SK-N-SH (cell line): ENCODE measurements at regions not wholly inside any gene's neighbourhood (a gene's known extent, or its start where the extent isn't known, plus 50 kb on each side); places are given as distances from the start of the nearest gene placed in this dataset.
A peak's percentile ranks its signal among the peaks of the same experiment; 100 is the strongest.

Source experiments
- CTCF ChIA-PET: fragments of 300-600, 350-600 bp; formaldehyde crosslinking; extraction: SDS; loops from one replicate; lab custom pipeline; 2021; lab: Yijun Ruan, JAX
- POLR2A ChIA-PET: fragments of 350-600 bp; sonication (Branson Sonifier 250); formaldehyde crosslinking; extraction: SDS; loops from one replicate; lab custom pipeline; 2020; ENCODE audit warnings: antibody characterized with exemption, inconsistent platforms; lab: Yijun Ruan, JAX
- DNase-seq: peaks from one replicate; pipeline ENCODE4 v3.0.0; 2012
- H2AFZ ChIP-seq: fragments of 200-600 bp; sonication (generic); 2 replicates; pipeline ENCODE4 v1.8.1; 2016; ENCODE audit warnings: antibody characterized with exemption, mild to moderate bottlenecking, low read depth
- H3F3A ChIP-seq: fragments of 200-600 bp; sonication (generic); replicated peaks from 2 replicates; pipeline ENCODE3; 2016; ENCODE audit warnings: antibody characterized with exemption, mild to moderate bottlenecking; ENCODE audit not compliant: insufficient read depth
- H3K27ac ChIP-seq, 2 experiments: fragments of 200-500 bp in 1 of 2; fragments of 200-600 bp in 1 of 2; sonication (Bioruptor generic) in 1 of 2; sonication (generic), shearing (Covaris generic) in 1 of 2; 2 replicates each; pipeline versions ENCODE4 v1.5.1 to v1.6.1; 2014 to 2016; ENCODE audit warnings: low read depth in 2 of 2, inconsistent platforms in 1 of 2, low read length in 1 of 2, mild to moderate bottlenecking in 1 of 2, mixed read lengths in 1 of 2
- H3K27me3 ChIP-seq: fragments of 200-600 bp; sonication (generic), shearing (Covaris generic); 2 replicates; pipeline ENCODE4 v1.6.1; 2016; ENCODE audit warnings: mixed run types; ENCODE audit not compliant: insufficient read depth
- H3K36me3 ChIP-seq, 2 experiments: fragments of 200-500 bp in 1 of 2; fragments of 200-600 bp in 1 of 2; sonication (Bioruptor generic) in 1 of 2; sonication (generic) in 1 of 2; replicated peaks in 1 of 2; 2 replicates each; pipeline versions ENCODE3 to v1.5.1; 2014 to 2016; ENCODE audit warnings: low read length in 1 of 2, mild to moderate bottlenecking in 1 of 2; ENCODE audit not compliant: insufficient read depth in 2 of 2, control insufficient read depth in 1 of 2
- H3K4me1 ChIP-seq, 2 experiments: fragments of 200-500 bp in 1 of 2; fragments of 200-600 bp in 1 of 2; sonication (Bioruptor generic) in 1 of 2; sonication (generic), shearing (Covaris generic) in 1 of 2; 2 replicates each; pipeline versions ENCODE4 v1.5.1 to v1.6.1; 2014 to 2016; ENCODE audit warnings: low read depth in 1 of 2, low read length in 1 of 2, mixed run types in 1 of 2; ENCODE audit not compliant: insufficient read depth in 2 of 2, control insufficient read depth in 1 of 2
- H3K4me2 ChIP-seq: fragments of 200-600 bp; sonication (generic), shearing (Covaris generic); 2 replicates; pipeline ENCODE4 v1.6.1; 2017; ENCODE audit warnings: mixed run types
- H3K4me3 ChIP-seq, 2 experiments: fragments of 200-500 bp in 1 of 2; fragments of 200-600 bp in 1 of 2; sonication (Bioruptor generic) in 1 of 2; sonication (generic), shearing (Covaris generic) in 1 of 2; 2 replicates each; pipeline versions ENCODE4 v1.5.1 to v1.8.1; 2014 to 2016; ENCODE audit warnings: low read depth in 2 of 2, inconsistent platforms in 1 of 2, low read length in 1 of 2, mild to moderate bottlenecking in 1 of 2, mixed read lengths in 1 of 2, moderate library complexity in 1 of 2
- H3K79me2 ChIP-seq: fragments of 200-600 bp; sonication (generic); 2 replicates; pipeline ENCODE4 v1.8.1; 2017; ENCODE audit warnings: mild to moderate bottlenecking; ENCODE audit not compliant: insufficient read depth
- H3K9ac ChIP-seq: fragments of 200-600 bp; sonication (generic); 2 replicates; pipeline ENCODE4 v1.6.1; 2017; ENCODE audit warnings: mixed run types
- H3K9me2 ChIP-seq: fragments of 200-600 bp; sonication (generic); 2 replicates; pipeline ENCODE4 v1.6.1; 2017; ENCODE audit warnings: mixed run types
- H3K9me3 ChIP-seq: fragments of 200-600 bp; sonication (generic); 2 replicates; pipeline ENCODE4 v1.6.1; 2017; ENCODE audit warnings: mixed run types, mild to moderate bottlenecking, moderate library complexity
- H4K20me1 ChIP-seq: fragments of 200-600 bp; sonication (generic); 2 replicates; pipeline ENCODE4 v1.6.1; 2017; ENCODE audit warnings: mild to moderate bottlenecking, mixed run types; ENCODE audit not compliant: insufficient read depth
- CHD2 ChIP-seq: fragments of 150-350 bp; IDR thresholded peaks from 2 replicates; pipeline ENCODE4 v1.6.1; 2018; ENCODE audit warnings: low read length; ENCODE audit not compliant: partially characterized antibody
- ELF1 ChIP-seq: IDR thresholded peaks from 2 replicates; pipeline ENCODE4 v1.4.0; 2012
- EZH2phosphoT487 ChIP-seq: fragments of 200-600 bp; sonication (generic); IDR thresholded peaks from 2 replicates; pipeline ENCODE4 v1.6.1; 2017; ENCODE audit warnings: low read depth, mixed run types, mild to moderate bottlenecking, antibody characterized with exemption, moderate library complexity, borderline replicate concordance
- FOSL2 ChIP-seq: IDR thresholded peaks from 2 replicates; pipeline ENCODE4 v1.4.0; 2012; ENCODE audit warnings: low read depth, mild to moderate bottlenecking, moderate library complexity, borderline replicate concordance
- FOXJ3 ChIP-seq: sonication (generic); formaldehyde crosslinking; IDR thresholded peaks from 2 replicates; pipeline ENCODE4 v1.5.1; 2020; ENCODE audit warnings: mild to moderate bottlenecking, missing genetic modification reagents
- FOXM1 ChIP-seq: IDR thresholded peaks from 2 replicates; pipeline ENCODE4 v1.4.0; 2012; ENCODE audit warnings: low read depth, mild to moderate bottlenecking
- GATA2 ChIP-seq: sonication (generic); formaldehyde crosslinking; IDR thresholded peaks from 2 replicates; pipeline ENCODE4 v1.5.0; 2020; ENCODE audit warnings: mild to moderate bottlenecking, missing genetic modification reagents
- JUND ChIP-seq: IDR thresholded peaks from 2 replicates; pipeline ENCODE4 v1.4.0; 2012
- MEF2A ChIP-seq: IDR thresholded peaks from 2 replicates; pipeline ENCODE4 v1.4.0; 2012; ENCODE audit warnings: low read depth, borderline replicate concordance
- MXI1 ChIP-seq: IDR thresholded peaks from 2 replicates; pipeline ENCODE4 v1.6.1; 2012; ENCODE audit warnings: mild to moderate bottlenecking, low read depth, low read length, improper control_type of control experiment
- NFIC ChIP-seq: IDR thresholded peaks from 2 replicates; pipeline ENCODE4 v1.4.0; 2012; ENCODE audit warnings: borderline replicate concordance
- NRF1 ChIP-seq: IDR thresholded peaks from 2 replicates; pipeline ENCODE4 v1.6.1; 2012; ENCODE audit warnings: low read depth, mild to moderate bottlenecking, low read length
- POLR2AphosphoS5 ChIP-seq: IDR thresholded peaks from 2 replicates; pipeline ENCODE4 v1.6.1; 2012; ENCODE audit warnings: low read depth, low read length
- RAD21 ChIP-seq: IDR thresholded peaks from 2 replicates; pipeline ENCODE4 v1.6.1; 2012; ENCODE audit warnings: mild to moderate bottlenecking, low read length
- RCOR1 ChIP-seq: fragments of 150-350 bp; IDR thresholded peaks from 2 replicates; pipeline ENCODE4 v1.6.1; 2017; ENCODE audit warnings: antibody characterized with exemption, low read length
- SIN3A ChIP-seq: IDR thresholded peaks from 2 replicates; pipeline ENCODE4 v1.6.1; 2012; ENCODE audit warnings: low read depth, mild to moderate bottlenecking, low read length, moderate library complexity, borderline replicate concordance
- SMC3 ChIP-seq: IDR thresholded peaks from 2 replicates; pipeline ENCODE4 v1.6.1; 2012; ENCODE audit warnings: low read depth, low read length, improper control_type of control experiment
- TAF1 ChIP-seq: IDR thresholded peaks from 2 replicates; pipeline ENCODE4 v1.6.1; 2012; ENCODE audit warnings: low read depth, mild to moderate bottlenecking, low read length, moderate library complexity, borderline replicate concordance
- TCF12 ChIP-seq: IDR thresholded peaks from 2 replicates; pipeline ENCODE4 v1.4.0; 2012
- YY1 ChIP-seq: IDR thresholded peaks from 2 replicates; pipeline ENCODE4 v1.4.0; 2012; ENCODE audit warnings: low read depth, mild to moderate bottlenecking
- ZBTB33 ChIP-seq: IDR thresholded peaks from 2 replicates; pipeline ENCODE4 v1.4.0; 2012; ENCODE audit warnings: low read depth, borderline replicate concordance
- WGBS: methylation state at CpG from one replicate; pipeline ENCODE4 v1.1.6; 2017; ENCODE audit warnings: low lambda C conversion rate; 5-methylcytosine and 5-hydroxymethylcytosine counted together
- TF ChIP-seq, protein P1 (sequence below): IDR thresholded peaks from 2 replicates; pipeline ENCODE4 v1.6.1; 2012; ENCODE audit warnings: mild to moderate bottlenecking, low read depth, low read length, moderate library complexity
- TF ChIP-seq, protein P2 (sequence below): IDR thresholded peaks from 2 replicates; pipeline ENCODE4 v1.4.0; 2012; ENCODE audit warnings: low read depth
- TF ChIP-seq, protein P3 (sequence below): IDR thresholded peaks from 2 replicates; pipeline ENCODE4; 2012
- TF ChIP-seq, protein P4 (sequence below): fragments of 200-600 bp; sonication (generic); IDR thresholded peaks from 2 replicates; pipeline ENCODE4 v1.6.1; 2017; ENCODE audit warnings: antibody characterized with exemption, mild to moderate bottlenecking, moderate library complexity
- TF ChIP-seq, protein P5 (sequence below): fragments of 150-350 bp; IDR thresholded peaks from 2 replicates; pipeline ENCODE4 v1.6.1; 2017; ENCODE audit warnings: antibody characterized with exemption, low read length, low read depth, borderline replicate concordance

DNA sequence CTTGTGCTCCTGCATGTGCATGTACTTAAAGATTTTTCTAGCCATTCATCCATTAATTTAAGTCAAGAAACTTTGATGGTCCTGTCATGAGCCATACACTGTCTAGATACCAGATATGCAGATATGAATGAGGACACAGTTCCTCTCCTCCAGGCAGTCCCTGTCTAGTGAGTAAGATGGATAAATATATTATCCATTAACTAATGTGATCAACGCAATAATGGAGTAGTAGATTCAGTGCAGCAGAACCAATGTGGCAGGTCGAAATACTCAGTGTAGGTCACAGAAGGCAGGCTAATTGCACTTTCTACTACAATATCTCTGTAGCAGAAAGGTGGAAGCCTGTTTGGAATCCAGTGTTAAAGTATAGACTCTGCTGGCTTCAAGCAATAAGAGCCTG is 112.5 kb downstream of the PCDH7 start:
- ChIA-PET POLR2A (no interaction called here), CTCF (no interaction called here)
- no peaks in the 10 kb centered on the region for H3K79me2 ChIP-seq
- H3K9me3 ChIP-seq: no peaks in the 10 kb centered on the region
- H4K20me1 ChIP-seq: no peaks in the 10 kb centered on the region
- H3K4me2 ChIP-seq: no peak overlapping the region
- H2AFZ ChIP-seq: no peak overlapping the region
- no peaks in the 10 kb centered on the region for H3K36me3 ChIP-seq
- peak overlapping the region in 1 of 2 experiments; percentile 84; a peak in 2 of 4 replicates for H3K27ac ChIP-seq
- H3K9ac ChIP-seq: no peak overlapping the region
- no peaks in the 10 kb centered on the region for H3K9me2 ChIP-seq
- WGBS: 38% methylated on average over 2 of the region's 2 CpGs
- no peak overlapping the region for H3K4me3 ChIP-seq
- no peaks in the 10 kb centered on the region for H3F3A ChIP-seq
- peaks cover 6 to 18% of the 10 kb centered on the region in 2 experiments; a peak in 3 of 4 replicates for H3K4me1 ChIP-seq
- DNase-seq: peak; percentile 12
- no peaks in the 10 kb centered on the region for H3K27me3 ChIP-seq
- no peak for TF ChIP-seq MEF2A
- TF ChIP-seq YY1: no peak
- TF ChIP-seq, protein P1, sequence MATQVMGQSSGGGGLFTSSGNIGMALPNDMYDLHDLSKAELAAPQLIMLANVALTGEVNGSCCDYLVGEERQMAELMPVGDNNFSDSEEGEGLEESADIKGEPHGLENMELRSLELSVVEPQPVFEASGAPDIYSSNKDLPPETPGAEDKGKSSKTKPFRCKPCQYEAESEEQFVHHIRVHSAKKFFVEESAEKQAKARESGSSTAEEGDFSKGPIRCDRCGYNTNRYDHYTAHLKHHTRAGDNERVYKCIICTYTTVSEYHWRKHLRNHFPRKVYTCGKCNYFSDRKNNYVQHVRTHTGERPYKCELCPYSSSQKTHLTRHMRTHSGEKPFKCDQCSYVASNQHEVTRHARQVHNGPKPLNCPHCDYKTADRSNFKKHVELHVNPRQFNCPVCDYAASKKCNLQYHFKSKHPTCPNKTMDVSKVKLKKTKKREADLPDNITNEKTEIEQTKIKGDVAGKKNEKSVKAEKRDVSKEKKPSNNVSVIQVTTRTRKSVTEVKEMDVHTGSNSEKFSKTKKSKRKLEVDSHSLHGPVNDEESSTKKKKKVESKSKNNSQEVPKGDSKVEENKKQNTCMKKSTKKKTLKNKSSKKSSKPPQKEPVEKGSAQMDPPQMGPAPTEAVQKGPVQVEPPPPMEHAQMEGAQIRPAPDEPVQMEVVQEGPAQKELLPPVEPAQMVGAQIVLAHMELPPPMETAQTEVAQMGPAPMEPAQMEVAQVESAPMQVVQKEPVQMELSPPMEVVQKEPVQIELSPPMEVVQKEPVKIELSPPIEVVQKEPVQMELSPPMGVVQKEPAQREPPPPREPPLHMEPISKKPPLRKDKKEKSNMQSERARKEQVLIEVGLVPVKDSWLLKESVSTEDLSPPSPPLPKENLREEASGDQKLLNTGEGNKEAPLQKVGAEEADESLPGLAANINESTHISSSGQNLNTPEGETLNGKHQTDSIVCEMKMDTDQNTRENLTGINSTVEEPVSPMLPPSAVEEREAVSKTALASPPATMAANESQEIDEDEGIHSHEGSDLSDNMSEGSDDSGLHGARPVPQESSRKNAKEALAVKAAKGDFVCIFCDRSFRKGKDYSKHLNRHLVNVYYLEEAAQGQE: no peak
- no peak for TF ChIP-seq SMC3
- no peak for TF ChIP-seq POLR2AphosphoS5
- TF ChIP-seq FOXJ3 (CRISPR knock-in tag): no peak
- TF ChIP-seq, protein P2, sequence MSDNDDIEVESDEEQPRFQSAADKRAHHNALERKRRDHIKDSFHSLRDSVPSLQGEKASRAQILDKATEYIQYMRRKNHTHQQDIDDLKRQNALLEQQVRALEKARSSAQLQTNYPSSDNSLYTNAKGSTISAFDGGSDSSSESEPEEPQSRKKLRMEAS: no peak
- no peak; the same call in 1 of the 2 replicates for TF ChIP-seq GATA2 (CRISPR knock-in tag)
- TF ChIP-seq RCOR1: peak; percentile 60; the same call in 1 of the 2 replicates
- no peak for TF ChIP-seq NFIC
- TF ChIP-seq, protein P3, sequence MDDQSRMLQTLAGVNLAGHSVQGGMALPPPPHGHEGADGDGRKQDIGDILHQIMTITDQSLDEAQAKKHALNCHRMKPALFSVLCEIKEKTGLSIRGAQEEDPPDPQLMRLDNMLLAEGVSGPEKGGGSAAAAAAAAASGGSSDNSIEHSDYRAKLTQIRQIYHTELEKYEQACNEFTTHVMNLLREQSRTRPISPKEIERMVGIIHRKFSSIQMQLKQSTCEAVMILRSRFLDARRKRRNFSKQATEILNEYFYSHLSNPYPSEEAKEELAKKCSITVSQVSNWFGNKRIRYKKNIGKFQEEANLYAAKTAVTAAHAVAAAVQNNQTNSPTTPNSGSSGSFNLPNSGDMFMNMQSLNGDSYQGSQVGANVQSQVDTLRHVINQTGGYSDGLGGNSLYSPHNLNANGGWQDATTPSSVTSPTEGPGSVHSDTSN: no peak
- peak; percentile 50 for TF ChIP-seq CHD2
- TF ChIP-seq TCF12: no peak
- no peak; the same call in 1 of the 2 replicates for TF ChIP-seq RAD21
- no peak for TF ChIP-seq ELF1
- TF ChIP-seq FOXM1: no peak
- TF ChIP-seq, protein P4, sequence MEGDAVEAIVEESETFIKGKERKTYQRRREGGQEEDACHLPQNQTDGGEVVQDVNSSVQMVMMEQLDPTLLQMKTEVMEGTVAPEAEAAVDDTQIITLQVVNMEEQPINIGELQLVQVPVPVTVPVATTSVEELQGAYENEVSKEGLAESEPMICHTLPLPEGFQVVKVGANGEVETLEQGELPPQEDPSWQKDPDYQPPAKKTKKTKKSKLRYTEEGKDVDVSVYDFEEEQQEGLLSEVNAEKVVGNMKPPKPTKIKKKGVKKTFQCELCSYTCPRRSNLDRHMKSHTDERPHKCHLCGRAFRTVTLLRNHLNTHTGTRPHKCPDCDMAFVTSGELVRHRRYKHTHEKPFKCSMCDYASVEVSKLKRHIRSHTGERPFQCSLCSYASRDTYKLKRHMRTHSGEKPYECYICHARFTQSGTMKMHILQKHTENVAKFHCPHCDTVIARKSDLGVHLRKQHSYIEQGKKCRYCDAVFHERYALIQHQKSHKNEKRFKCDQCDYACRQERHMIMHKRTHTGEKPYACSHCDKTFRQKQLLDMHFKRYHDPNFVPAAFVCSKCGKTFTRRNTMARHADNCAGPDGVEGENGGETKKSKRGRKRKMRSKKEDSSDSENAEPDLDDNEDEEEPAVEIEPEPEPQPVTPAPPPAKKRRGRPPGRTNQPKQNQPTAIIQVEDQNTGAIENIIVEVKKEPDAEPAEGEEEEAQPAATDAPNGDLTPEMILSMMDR: no peak
- TF ChIP-seq NRF1: no peak
- TF ChIP-seq EZH2phosphoT487: no peak
- TF ChIP-seq ZBTB33: no peak
- peak; percentile 26; the same call in 1 of the 2 replicates for TF ChIP-seq MXI1
- no peak for TF ChIP-seq SIN3A
- TF ChIP-seq FOSL2: no peak
- TF ChIP-seq, protein P5, sequence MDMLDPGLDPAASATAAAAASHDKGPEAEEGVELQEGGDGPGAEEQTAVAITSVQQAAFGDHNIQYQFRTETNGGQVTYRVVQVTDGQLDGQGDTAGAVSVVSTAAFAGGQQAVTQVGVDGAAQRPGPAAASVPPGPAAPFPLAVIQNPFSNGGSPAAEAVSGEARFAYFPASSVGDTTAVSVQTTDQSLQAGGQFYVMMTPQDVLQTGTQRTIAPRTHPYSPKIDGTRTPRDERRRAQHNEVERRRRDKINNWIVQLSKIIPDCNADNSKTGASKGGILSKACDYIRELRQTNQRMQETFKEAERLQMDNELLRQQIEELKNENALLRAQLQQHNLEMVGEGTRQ: no peak
- TF ChIP-seq TAF1: no peak
- TF ChIP-seq JUND: no peak
